Pancreas (tissue), 10 donors: ENCODE measurements at regions not wholly inside any gene's neighbourhood (a gene's known extent, or its start where the extent isn't known, plus 50 kb on each side); places are given as distances from the start of the nearest gene placed in this dataset.
A peak's percentile ranks its signal among the peaks of the same experiment; 100 is the strongest.

Experiments used
- ATAC-seq, 4 donors: fragments of 200-7000 bp; cut with Tn5 transposase; one replicate each; pipeline versions ENCODE4 v1.8.0 to v1.9.1; 2020; ENCODE audit warnings: mild to moderate bottlenecking in 4 of 4, moderate library complexity in 4 of 4
- DNase-seq, 6 donors: peaks; one replicate each; pipeline ENCODE4 v3.0.0-alpha.2; 2020
- FAIRE-seq: peaks from 2 replicates; lab custom pipeline; 2012; peaks lifted over from hg19 to GRCh38; lab: Jason Lieb, UNC
- H3K27ac ChIP-seq, 4 donors: fragments of 200-600 bp; sonication (generic); 1 replicate in 3 of 4; 2 replicates in 1 of 4; pipeline versions ENCODE4 v1.5.0 to v1.8.0; 2020
- H3K27me3 ChIP-seq, 4 donors: fragments of 200-600 bp; one replicate each; pipeline ENCODE4 v1.8.0; 2021
- H3K36me3 ChIP-seq, 3 donors: fragments of 200-600 bp; sonication (generic) in 1 of 3; one replicate each; pipeline versions ENCODE4 v1.5.0 to v1.8.0; 2020 to 2021
- H3K4me1 ChIP-seq, 3 donors: fragments of 200-600 bp; one replicate each; pipeline ENCODE4 v1.8.0; 2021
- H3K4me3 ChIP-seq, 4 donors: fragments of 200-600 bp; sonication (generic) in 2 of 4; one replicate each; pipeline versions ENCODE4 v1.5.0 to v1.8.0; 2020 to 2021
- H3K9me3 ChIP-seq, 4 donors: fragments of 200-600 bp; one replicate each; pipeline ENCODE4 v1.8.0; 2021
- WGBS, 2 donors: extraction: QIAGEN DNeasy Blood & Tissue Kit; methylation state at CpG; one replicate each; pipeline ENCODE4 v1.1.7; 2013; 5-methylcytosine and 5-hydroxymethylcytosine counted together
- intact Hi-C, 3 donors: fragments of 100-400 bp; cut with DNase I; formaldehyde crosslinking; loops; one replicate each; pipeline versions ENCODE4 v1.11.1 to v1.14.2; 2022
- TF ChIP-seq, protein P1 (sequence below), 4 donors: fragments of 200-600 bp; sonication (generic) in 3 of 4; IDR thresholded peaks; one replicate each; pipeline versions ENCODE4 v1.5.0 to v1.8.0; 2021; ENCODE audit warnings: antibody characterized with exemption in 4 of 4
- donor health status: healthy with polysubstance abuse.
- donor health status: DM: no; HTN: no; CAD: no; lungs with moderate emphysema.
- donor health status: DM: no; HTN: no; CAD: no.
- donor health status: control.
- donor health status: control.
- donor health status: Bipolar disorder and iron deficiency.
- donor health status: DM: yes; HTN: yes; CAD: no.
- donor health status: DM: no; HTN: no; CAD: no.
- donor health status: DM: no; HTN: no; CAD: no.
- donor health status: DM: yes; HTN: yes; CAD: no.

DNA sequence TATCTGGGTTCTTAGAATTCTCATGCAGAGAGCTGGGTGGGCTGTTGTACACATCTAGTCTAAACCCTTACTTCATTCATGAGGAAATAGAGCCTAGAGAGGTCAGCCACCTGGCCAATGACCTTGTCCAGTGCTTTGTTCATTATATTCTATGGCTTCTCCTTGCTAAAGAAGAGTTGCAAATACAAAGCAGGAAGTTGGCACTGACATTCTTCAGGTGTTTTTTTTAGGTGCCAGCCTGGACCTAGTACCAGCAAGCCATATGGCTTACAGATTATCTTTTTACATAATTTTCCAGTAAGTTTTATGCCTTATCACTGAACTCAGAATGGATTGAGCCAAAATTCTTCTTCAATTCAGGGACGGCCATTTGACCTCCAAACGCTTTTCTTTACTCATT, 54.7 kb upstream of the PGM2 start:
- H3K9me3 ChIP-seq: no peaks in the 10 kb centered on the region
- WGBS, 2 donors: 15 to 39% methylated on average over 2 of the region's 2 CpGs
- FAIRE-seq (no peak), ATAC-seq (peak; percentile 51 to 69 (median 64)), DNase-seq (peak in 3 of 6 donors; percentile 21 to 55 (median 45))
- peak overlapping the region in 2 of 4 donors; percentile 20 to 50 for H3K27ac ChIP-seq
- H3K27me3 ChIP-seq: no peaks in the 10 kb centered on the region
- TF ChIP-seq, protein P1, sequence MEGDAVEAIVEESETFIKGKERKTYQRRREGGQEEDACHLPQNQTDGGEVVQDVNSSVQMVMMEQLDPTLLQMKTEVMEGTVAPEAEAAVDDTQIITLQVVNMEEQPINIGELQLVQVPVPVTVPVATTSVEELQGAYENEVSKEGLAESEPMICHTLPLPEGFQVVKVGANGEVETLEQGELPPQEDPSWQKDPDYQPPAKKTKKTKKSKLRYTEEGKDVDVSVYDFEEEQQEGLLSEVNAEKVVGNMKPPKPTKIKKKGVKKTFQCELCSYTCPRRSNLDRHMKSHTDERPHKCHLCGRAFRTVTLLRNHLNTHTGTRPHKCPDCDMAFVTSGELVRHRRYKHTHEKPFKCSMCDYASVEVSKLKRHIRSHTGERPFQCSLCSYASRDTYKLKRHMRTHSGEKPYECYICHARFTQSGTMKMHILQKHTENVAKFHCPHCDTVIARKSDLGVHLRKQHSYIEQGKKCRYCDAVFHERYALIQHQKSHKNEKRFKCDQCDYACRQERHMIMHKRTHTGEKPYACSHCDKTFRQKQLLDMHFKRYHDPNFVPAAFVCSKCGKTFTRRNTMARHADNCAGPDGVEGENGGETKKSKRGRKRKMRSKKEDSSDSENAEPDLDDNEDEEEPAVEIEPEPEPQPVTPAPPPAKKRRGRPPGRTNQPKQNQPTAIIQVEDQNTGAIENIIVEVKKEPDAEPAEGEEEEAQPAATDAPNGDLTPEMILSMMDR (IDR thresholded peaks at IDR 0.05): no peak
- no peak overlapping the region for H3K4me3 ChIP-seq
- H3K36me3 ChIP-seq: no peaks in the 10 kb centered on the region
- intact Hi-C loops: no loop called here
- peaks cover 4 to 51% (median 35%) of the 10 kb centered on the region in 3 donors for H3K4me1 ChIP-seq

DNA sequence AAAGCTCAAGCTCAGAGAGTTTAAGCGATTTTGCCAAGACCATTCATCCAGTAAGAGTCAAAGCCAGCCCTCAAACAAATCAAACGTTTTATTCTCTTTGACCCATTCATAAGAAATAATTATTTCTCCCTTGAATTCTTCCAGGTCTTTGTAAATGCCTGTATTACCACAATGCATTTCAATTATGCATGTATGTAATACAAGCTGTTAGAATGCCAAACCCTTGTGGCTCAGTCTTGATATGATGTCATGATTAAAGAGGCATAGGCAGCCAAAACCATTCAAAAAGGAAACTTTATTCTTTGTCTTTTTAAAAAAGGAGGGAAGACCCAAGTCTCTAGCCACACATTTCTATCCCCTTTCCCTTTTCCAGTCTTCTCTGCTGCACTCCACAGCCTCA, 56.5 kb upstream of the PGM2 start:
- ATAC-seq: peak in 2 of 4 donors; percentile 10 to 42
- H3K27ac ChIP-seq: peak overlapping the region in 2 of 4 donors; percentile 28 to 52
- no peaks in the 10 kb centered on the region for H3K9me3 ChIP-seq
- no peak overlapping the region for H3K4me3 ChIP-seq
- intact Hi-C loops: no loop called here
- DNase-seq: no peak
- no peak for FAIRE-seq
- H3K27me3 ChIP-seq: no peaks in the 10 kb centered on the region
- H3K36me3 ChIP-seq: no peaks in the 10 kb centered on the region
- WGBS, 2 donors: 65 to 66% methylated on average over 2 of the region's 2 CpGs
- TF ChIP-seq, protein P1 (IDR thresholded peaks at IDR 0.05): no peak
- peaks cover 4 to 53% (median 35%) of the 10 kb centered on the region in 3 donors for H3K4me1 ChIP-seq

DNA sequence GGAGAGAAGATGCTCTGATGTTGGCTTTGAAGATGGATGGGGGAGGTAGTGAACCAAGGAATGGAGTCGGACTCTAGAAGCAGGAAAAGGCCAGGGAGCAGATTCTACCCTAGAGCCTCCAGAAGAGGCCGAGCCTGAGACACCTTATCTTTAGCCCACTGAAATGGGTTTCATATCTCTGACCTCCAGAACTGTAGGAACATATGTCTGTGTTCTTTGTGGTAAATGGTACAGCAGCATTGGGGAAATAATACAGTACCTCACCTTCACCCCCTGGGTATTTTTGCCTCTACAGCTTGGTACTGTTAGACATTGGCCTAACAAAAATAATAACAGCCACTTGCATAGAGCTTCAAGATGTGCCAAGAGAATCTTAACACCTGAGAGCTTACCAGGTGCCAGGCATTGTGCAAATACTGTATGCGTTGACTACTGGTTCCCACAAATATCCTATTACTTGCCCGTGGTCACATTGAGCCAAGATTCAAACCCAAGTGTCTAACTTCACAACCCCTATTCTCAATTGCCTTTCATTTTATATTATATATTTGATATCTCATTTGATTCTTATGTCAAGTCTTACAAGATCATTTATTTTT, 57.0 kb upstream of the PGM2 start:
- Histone ChIP-seq H3K4me3 (no peak overlapping the region), H3K9me3 (no peaks in the 10 kb centered on the region), H3K36me3 (no peaks in the 10 kb centered on the region), H3K27ac (peak overlapping the region in 2 of 4 donors; percentile 28 to 52), H3K27me3 (no peaks in the 10 kb centered on the region), H3K4me1 (peaks cover 4 to 53% (median 35%) of the 10 kb centered on the region in 3 donors)
- TF ChIP-seq, protein P1 (IDR thresholded peaks at IDR 0.05): no peak
- 57 to 71% methylated on average over 4 of the region's 4 CpGs for WGBS, 2 donors
- peak in 3 of 6 donors; percentile 46 to 56 (median 52) for DNase-seq
- peak; percentile 49 for FAIRE-seq
- intact Hi-C loops: no loop called here
- peak; percentile 71 to 86 (median 78) for ATAC-seq

DNA sequence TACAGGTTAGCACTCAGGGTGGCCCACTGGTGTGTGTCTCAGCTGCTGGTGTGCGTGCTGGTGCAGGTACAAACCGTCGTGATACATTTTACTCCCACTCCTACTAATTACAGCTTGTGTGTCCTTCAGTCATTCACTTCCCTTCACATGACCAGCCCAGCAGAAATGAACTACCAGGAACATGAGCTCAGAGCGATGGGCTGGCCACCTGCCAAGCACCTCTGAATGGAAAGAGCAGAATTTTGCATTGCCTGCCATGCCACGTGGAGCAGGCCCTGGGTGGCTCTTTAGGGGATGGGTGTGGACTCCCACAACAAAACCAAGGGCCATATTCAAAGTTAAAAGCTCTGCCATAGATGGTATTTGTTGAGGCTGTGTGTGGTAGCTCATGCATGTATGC, 58.9 kb upstream of the PGM2 start:
- WGBS, 2 donors: 32 to 43% methylated on average over 5 of the region's 5 CpGs
- FAIRE-seq: no peak
- intact Hi-C loops: no loop called here

More for the DNA sequence above, 58.9 kb upstream of the PGM2 start:
- TF ChIP-seq, protein P1 (IDR thresholded peaks at IDR 0.05): no peak
- DNase-seq (peak; percentile 51 to 87 (median 71)), ATAC-seq (peak; percentile 17 to 59 (median 38))
- Histone ChIP-seq H3K36me3 (no peaks in the 10 kb centered on the region), H3K9me3 (no peaks in the 10 kb centered on the region), H3K27me3 (no peaks in the 10 kb centered on the region), H3K4me3 (no peak overlapping the region), H3K4me1 (peaks cover 8 to 63% (median 33%) of the 10 kb centered on the region in 3 donors), H3K27ac (peak overlapping the region in 1 of 4 donors; percentile 8)
